ENCODE measurements at regions not wholly inside any gene's neighbourhood (a gene's known extent, or its start where the extent isn't known, plus 50 kb on each side); places are given as distances from the start of the nearest gene placed in this dataset.
"Not testable (repeated sequence)": the region's sequence is repeated elsewhere in the genome, so short reads cannot be mapped to it uniquely, and the experiment has no call there.

GRCh38 chr2:160550048-160550447, 56.4 kb upstream of the RBMS1 start:
- no peak for DNase-seq

DNA sequence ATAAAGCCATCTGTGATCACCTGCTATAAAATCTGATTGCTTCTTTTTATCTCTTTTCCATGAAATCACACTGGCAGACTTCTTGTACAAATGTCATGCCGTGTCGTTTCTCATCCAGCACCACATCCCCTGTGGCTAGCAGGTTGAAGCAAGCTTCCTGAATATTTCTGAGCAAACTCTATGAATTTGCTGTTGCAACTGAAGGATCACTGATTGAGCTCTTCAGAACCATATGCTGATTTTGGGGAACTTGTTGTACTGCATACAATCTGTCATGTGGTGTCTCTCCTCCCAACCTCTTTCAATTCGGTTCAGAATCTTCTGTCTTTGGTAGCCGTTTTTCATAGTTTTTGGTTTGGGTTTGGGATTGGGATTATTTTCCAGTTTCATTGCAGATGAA, 57.7 kb upstream of the RBMS1 start:
- DNase-seq: no peak

- no peak for DNase-seq
These were observed 61.9 kb upstream of the RBMS1 start for GRCh38 chr2:160555420-160556071.

DNA sequence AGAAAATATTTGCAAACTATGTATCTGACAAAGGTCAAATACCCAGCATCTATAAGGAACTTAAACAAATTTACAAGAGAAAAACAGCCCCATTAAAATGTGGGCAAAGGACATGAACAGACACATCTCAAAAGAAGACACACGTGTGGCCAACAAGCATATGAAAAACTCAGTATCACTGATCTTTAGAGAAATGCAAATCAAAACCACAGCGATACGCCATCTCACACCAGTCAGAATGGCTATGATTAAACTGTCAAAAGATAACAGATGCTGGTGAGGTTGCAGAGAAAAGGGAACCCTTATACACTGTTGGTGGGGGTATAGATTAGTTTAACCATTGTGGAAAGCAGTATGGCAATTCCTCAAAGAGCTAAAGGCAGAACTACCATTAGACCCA, 64.3 kb upstream of the RBMS1 start:
- no peak for DNase-seq

DNA sequence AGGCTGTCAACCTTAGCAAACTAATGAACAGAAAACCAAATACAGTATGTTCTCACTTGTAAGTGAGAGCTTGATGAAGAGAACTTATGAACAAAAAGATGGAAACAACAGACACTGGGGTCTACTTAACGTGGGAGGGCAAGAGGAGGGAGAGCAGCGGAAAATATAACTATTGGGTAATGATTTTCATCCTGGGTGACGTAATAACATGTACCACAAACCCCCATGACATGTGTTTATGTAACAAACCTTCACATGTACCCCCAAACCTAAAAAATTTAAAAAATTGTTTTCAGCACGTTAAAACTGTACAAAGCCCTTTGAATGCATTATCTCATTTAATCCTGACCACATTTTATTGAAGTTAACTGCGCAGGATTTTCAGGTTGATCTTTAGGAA, 64.9 kb upstream of the RBMS1 start:
- DNase-seq: no peak

- DNase-seq: no peak
These were observed 68.1 kb upstream of the RBMS1 start for GRCh38 chr2:160561551-160562295.

GRCh38 chr2:160562730-160563129, 69.1 kb upstream of the RBMS1 start:
- no peak for DNase-seq

DNA sequence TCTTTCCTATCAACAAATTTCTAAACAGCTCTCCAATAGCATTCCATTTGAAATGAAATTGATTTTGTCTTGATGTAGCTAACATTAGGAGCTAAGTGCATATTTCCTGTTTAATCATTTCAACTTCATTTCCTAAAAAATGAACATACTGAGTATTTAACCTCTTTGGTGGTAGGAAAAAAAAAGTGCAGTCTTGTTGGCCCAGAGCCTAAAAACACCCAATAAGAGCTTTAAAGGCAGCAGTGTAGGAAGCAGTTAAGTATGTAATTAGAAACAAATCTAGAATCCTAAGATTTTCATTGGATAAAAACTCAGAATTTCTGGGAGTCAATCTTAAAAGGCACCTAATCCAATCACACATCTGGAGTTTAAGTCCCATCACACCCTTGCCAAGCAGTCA, 71.0 kb upstream of the RBMS1 start:
- no peak for DNase-seq

- no peak for DNase-seq
These were observed 71.7 kb upstream of the RBMS1 start for GRCh38 chr2:160565099-160565845.

- no peak for DNase-seq
These were observed 73.1 kb upstream of the RBMS1 start for GRCh38 chr2:160566717-160567116.

- DNase-seq: no peak
These were observed 75.2 kb upstream of the RBMS1 start for GRCh38 chr2:160568856-160569255.

DNA sequence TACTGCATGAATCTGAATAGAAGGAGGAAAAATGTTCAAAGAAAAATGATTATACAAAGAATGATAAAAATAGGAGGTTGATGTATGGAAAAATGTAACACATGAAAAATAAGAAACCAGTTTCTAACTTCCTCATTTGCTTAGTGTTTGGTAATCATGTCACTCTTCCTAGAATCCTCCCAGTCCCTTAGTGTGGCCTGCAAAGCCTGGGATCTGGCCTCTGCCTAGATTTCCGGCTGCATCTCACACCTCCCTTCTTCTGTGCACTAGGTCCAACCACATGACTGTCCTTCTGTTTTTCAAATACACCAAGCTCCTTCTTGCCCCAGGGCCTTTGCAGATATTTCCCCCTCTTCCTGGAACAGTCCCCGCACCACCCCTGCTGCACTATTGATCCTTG, 76.8 kb upstream of the RBMS1 start:
- DNase-seq: no peak

- no peak for DNase-seq
These were observed 81.0 kb upstream of the RBMS1 start for GRCh38 chr2:160574468-160575140.

DNA sequence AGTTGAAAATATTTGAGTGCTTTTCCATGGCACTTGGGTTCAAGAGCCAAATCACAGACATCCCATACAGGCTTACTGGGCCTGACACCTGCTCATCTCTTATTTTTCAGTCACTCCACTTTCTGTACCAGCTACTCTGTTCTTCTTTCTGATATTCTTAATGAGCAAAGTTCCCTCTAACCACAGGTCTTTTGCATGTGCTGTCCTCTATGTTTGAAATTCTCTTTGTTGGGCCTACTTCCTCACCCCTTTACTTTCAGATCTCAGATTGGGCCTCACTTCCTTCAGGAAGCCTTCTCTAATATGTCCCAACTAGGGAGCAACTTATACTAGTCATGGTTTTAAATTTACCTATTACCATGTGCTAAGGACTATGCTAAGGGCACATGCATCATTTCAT, 81.8 kb upstream of the RBMS1 start:
- DNase-seq: no peak

GRCh38 chr2:160576054-160576499, 82.5 kb upstream of the RBMS1 start:
- DNase-seq: no peak

GRCh38 chr2:160577081-160577480, 83.5 kb upstream of the RBMS1 start:
- not testable (repeated sequence) for DNase-seq

GRCh38 chr2:160581035-160581434, 87.4 kb upstream of the RBMS1 start:
- DNase-seq: no peak

DNA sequence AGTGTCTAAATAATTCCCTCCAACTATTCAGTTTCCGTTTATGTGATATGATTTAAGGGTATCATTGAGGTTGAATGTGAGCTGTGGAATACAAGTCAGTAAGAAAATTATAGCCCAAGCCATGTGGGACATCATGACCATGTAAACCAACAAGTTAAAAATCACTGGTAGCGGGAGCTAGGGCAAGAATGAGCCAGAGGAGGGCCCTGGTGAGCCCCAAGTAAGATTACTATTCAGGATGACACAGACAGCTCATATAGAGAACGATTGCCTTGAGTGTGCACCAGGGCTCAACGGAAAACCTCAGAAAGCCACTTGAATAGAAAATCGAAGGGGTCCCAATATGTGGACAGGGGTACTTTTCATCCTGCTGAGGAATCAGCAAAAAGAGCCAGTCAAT, 87.8 kb upstream of the RBMS1 start:
- DNase-seq: no peak

DNA sequence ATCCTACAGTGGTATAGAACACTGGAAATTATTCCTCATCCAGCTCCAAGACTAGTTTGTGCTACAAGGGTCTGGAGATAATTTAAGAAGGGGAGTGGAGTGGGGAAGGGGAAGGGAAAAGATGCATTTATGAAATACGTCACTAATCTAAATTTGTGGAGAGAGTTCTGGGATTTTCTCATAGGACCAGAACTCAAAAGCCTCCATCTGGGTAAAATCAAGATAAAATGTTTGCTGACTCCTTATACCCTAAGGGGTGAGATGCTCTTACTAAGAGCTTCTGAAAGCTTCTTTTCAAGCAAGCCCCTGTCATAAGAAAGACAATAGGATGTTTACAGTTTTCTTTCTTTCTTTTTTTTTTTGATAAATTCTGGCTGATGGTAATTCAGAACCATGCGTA, 88.5 kb upstream of the RBMS1 start:
- no peak for DNase-seq

- DNase-seq: no peak
These were observed 89.0 kb upstream of the RBMS1 start for GRCh38 chr2:160582490-160583145.

- DNase-seq: no peak
These were observed 89.5 kb upstream of the RBMS1 start for GRCh38 chr2:160583146-160583535.

GRCh38 chr2:160583813-160584537, 90.4 kb upstream of the RBMS1 start:
- DNase-seq: no peak

All from T1000 (cell line).